Iris pigment epithelial cell (primary cell): ENCODE measurements at regions not wholly inside any gene's neighbourhood (a gene's known extent, or its start where the extent isn't known, plus 50 kb on each side); places are given as distances from the start of the nearest gene placed in this dataset.

ENCODE experiments used
- DNase-seq: peaks from one replicate; pipeline ENCODE4 v3.0.0-alpha.2; 2011; ENCODE audit warnings: low read depth

GRCh38 chr2:145047554-145047953 lies 527.6 kb upstream of the ZEB2 start:
- no peak for DNase-seq

GRCh38 chr2:145044491-145044890 lies 524.6 kb upstream of the ZEB2 start:
- no peak for DNase-seq

GRCh38 chr2:145043399-145043834 lies 523.5 kb upstream of the ZEB2 start:
- DNase-seq = no peak

- DNase-seq = no peak
These were observed 521.8 kb upstream of the ZEB2 start for GRCh38 chr2:145041706-145042105.

- peak; percentile 77 for DNase-seq
These were observed 520.5 kb upstream of the ZEB2 start for GRCh38 chr2:145040433-145040832.

- no peak for DNase-seq
These were observed 518.2 kb upstream of the ZEB2 start for GRCh38 chr2:145038041-145038525.

GRCh38 chr2:145036421-145037011 lies 516.6 kb upstream of the ZEB2 start:
- no peak for DNase-seq

GRCh38 chr2:145034511-145034910 lies 514.6 kb upstream of the ZEB2 start:
- no peak for DNase-seq

- no peak for DNase-seq
These were observed 513.5 kb upstream of the ZEB2 start for GRCh38 chr2:145033438-145033837.

GRCh38 chr2:145032791-145033190 lies 512.9 kb upstream of the ZEB2 start:
- DNase-seq = no peak

- no peak for DNase-seq
These were observed 510.0 kb upstream of the ZEB2 start for GRCh38 chr2:145029873-145030272.

- no peak for DNase-seq
These were observed 509.2 kb upstream of the ZEB2 start for GRCh38 chr2:145029081-145029480.

GRCh38 chr2:145028101-145028920 lies 508.4 kb upstream of the ZEB2 start:
- no peak for DNase-seq

GRCh38 chr2:145026456-145027455 lies 506.8 kb upstream of the ZEB2 start:
- peak; percentile 85 for DNase-seq

- DNase-seq = no peak
These were observed 505.5 kb upstream of the ZEB2 start for GRCh38 chr2:145025382-145025781.

GRCh38 chr2:145023334-145023934 lies 503.5 kb upstream of the ZEB2 start:
- DNase-seq = no peak

GRCh38 chr2:145022666-145023333 lies 502.9 kb upstream of the ZEB2 start:
- DNase-seq = peak; percentile 90

- peak; percentile 47 for DNase-seq
These were observed 502.2 kb upstream of the ZEB2 start for GRCh38 chr2:145021962-145022665.

- DNase-seq = peak; percentile 87
These were observed 500.8 kb upstream of the ZEB2 start for GRCh38 chr2:145020694-145021093.

GRCh38 chr2:145020139-145020538 lies 500.2 kb upstream of the ZEB2 start:
- DNase-seq = no peak

- no peak for DNase-seq
These were observed 498.6 kb upstream of the ZEB2 start for GRCh38 chr2:145018502-145018901.
